ENCODE measurements at regions not wholly inside any gene's neighbourhood (a gene's known extent, or its start where the extent isn't known, plus 50 kb on each side); places are given as distances from the start of the nearest gene placed in this dataset.

DNA sequence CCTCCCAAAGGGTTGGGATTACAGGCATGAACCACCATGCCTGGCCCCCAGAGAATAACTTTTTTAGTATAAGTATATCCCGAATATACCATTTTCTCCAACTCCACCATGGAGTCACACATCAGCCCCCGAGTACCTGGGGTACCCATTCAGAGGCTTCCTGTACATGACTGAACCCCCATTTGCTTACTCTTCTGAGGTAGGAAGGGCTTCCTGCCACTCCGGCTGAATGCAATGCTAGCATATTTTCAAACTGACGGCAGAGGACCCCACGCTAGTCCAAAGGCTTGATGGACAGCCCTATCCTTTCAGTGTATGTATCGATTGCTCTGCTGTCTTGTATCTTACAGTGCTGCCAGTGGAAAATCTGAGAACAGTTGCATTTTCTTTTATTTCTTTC, 220.6 kb upstream of the SH3BP4 start:
- no peaks in the 10 kb centered on the region for H3K4me1 ChIP-seq
- intact Hi-C loops (cut with DNase I), result no loop called here
- no peak overlapping the region for H3K4me3 ChIP-seq
- DNase-seq, result no peak
- H3K9me3 ChIP-seq, result no peaks in the 10 kb centered on the region
- H3K9ac ChIP-seq (ENCODE audit: low read depth in 2 of 2, low read length in 2 of 2), result no peak overlapping the region
- no peak overlapping the region for H3K27ac ChIP-seq
- H3K27me3 ChIP-seq, result no peaks in the 10 kb centered on the region
- H3K36me3 ChIP-seq, result no peaks in the 10 kb centered on the region
- TF ChIP-seq CTCF (IDR thresholded peaks at IDR 0.05), result no peak

DNA sequence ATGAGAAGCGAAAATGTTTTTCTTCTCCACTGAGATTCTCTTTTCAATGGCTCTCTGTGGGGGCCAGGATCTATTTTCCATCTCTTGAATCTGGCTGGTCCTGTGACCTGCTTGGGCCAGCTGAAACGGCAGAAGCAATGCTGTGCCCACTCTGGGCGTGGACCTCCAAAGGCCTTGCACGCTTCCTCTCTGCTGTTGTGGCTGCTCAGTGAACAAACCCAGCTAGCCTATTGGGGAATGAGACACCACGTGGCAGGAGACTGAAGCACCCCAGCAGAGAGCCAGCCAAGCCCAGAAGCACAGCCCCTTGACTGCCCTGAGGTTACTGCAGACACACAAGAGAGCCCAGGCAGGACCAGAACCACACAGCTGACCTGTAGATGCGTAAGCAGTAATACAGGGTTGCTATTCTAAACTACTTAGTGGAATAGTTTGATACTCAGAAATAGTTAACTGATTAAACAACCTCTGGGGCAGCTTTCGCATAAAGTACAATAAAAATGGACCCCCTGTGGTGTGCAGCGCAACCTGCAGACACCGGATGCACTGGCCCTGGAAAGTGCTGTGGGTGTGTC, 221.7 kb upstream of the SH3BP4 start:
- intact Hi-C loops (cut with DNase I), result no loop called here
- Histone ChIP-seq H3K27ac (no peak overlapping the region), H3K27me3 (no peaks in the 10 kb centered on the region), H3K9me3 (no peaks in the 10 kb centered on the region), H3K4me1 (no peaks in the 10 kb centered on the region), H3K36me3 (no peaks in the 10 kb centered on the region), H3K4me3 (no peak overlapping the region), H3K9ac (ENCODE audit: low read depth in 2 of 2, low read length in 2 of 2) (no peak overlapping the region)
- no peak for TF ChIP-seq CTCF (IDR thresholded peaks at IDR 0.05)
- no peak for DNase-seq

GRCh38 chr2:234725528-234726264, 226.1 kb upstream of the SH3BP4 start:
- peak; percentile 62 for DNase-seq
- Histone ChIP-seq H3K27ac (peak overlapping the region; percentile 41), H3K27me3 (no peaks in the 10 kb centered on the region), H3K4me3 (no peak overlapping the region), H3K9me3 (no peaks in the 10 kb centered on the region), H3K9ac (ENCODE audit: low read depth in 2 of 2, low read length in 2 of 2) (peak overlapping the region in 1 of 2 donors; percentile 19), H3K36me3 (no peaks in the 10 kb centered on the region), H3K4me1 (no peaks in the 10 kb centered on the region)
- intact Hi-C loops (cut with DNase I), result no loop called here
- no peak for TF ChIP-seq CTCF (IDR thresholded peaks at IDR 0.05)

DNA sequence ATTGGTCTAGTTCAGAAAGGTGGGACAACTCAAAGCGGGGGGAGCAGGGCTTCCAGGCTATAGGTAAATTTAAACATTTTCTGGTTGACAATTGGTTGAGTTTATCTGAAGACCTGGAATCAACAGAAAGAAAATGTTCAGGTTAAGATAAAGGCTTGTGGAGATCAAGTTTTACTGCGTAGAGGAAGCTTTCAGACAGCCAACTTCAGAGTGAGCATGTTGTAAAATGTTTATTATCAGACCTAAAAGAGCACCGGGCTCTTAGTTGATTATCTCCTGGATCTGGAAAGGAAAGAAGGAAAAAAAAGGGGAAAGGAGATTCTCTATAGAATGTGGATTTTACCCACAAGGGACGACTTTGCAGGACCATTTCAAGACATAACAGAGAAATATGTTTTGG, 227.0 kb upstream of the SH3BP4 start:
- peak; percentile 38 for DNase-seq

DNA sequence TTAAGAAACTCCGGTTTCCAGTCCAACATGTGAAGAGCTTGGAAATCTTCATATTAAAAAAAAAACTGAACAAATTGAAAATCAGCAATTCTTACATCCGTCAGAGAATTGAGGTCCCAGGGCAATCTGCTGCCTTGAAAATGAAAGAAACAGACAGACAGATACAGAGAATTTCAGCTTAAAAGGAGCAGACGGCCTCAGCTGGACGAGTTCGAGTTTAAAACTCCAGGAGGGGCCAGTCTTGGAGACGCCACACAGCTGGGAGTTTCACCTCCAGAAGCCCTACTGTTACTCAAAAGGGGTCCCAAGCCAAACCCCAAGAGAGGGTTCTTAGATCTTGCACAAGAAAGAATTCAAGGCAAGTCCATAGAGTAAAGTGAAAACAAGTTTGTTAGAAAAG, 226.5 kb upstream of the ARL4C start:
- DNase-seq, result no peak
- Histone ChIP-seq H3K27ac (no peak overlapping the region), H3K36me3 (no peaks in the 10 kb centered on the region), H3K9ac (ENCODE audit: low read depth in 2 of 2, low read length in 2 of 2) (no peak overlapping the region), H3K4me3 (no peak overlapping the region), H3K9me3 (no peaks in the 10 kb centered on the region), H3K27me3 (no peaks in the 10 kb centered on the region), H3K4me1 (no peaks in the 10 kb centered on the region)
- intact Hi-C loops (cut with DNase I), result no loop called here
- no peak for TF ChIP-seq CTCF (IDR thresholded peaks at IDR 0.05)

More for the DNA sequence above, 227.0 kb upstream of the SH3BP4 start:
- peak overlapping the region; percentile 14 for H3K27ac ChIP-seq
- intact Hi-C loops (cut with DNase I), result no loop called here
- no peaks in the 10 kb centered on the region for H3K36me3 ChIP-seq
- no peaks in the 10 kb centered on the region for H3K27me3 ChIP-seq
- TF ChIP-seq CTCF (IDR thresholded peaks at IDR 0.05), result no peak
- H3K4me1 ChIP-seq, result no peaks in the 10 kb centered on the region
- H3K9me3 ChIP-seq, result no peaks in the 10 kb centered on the region
- no peak overlapping the region for H3K9ac ChIP-seq (ENCODE audit: low read depth in 2 of 2, low read length in 2 of 2)
- H3K4me3 ChIP-seq, result no peak overlapping the region
